GM23338 (cell line): ENCODE measurements at regions not wholly inside any gene's neighbourhood (a gene's known extent, or its start where the extent isn't known, plus 50 kb on each side); places are given as distances from the start of the nearest gene placed in this dataset.

Experiments
- ATAC-seq: fragments of 200-7000 bp; cut with Tn5 transposase; 3 replicates; pipeline ENCODE4 v1.9.1; 2020
- DNase-seq: peaks from one replicate; pipeline ENCODE4 v3.0.0-alpha.2; 2015; ENCODE audit warnings: low spot score
- H2AFZ ChIP-seq: fragments of 200-600 bp; sonication (generic); 2 replicates; pipeline ENCODE4 v1.8.0; 2016; ENCODE audit warnings: antibody characterized with exemption, mild to moderate bottlenecking, moderate library complexity
- H3F3A ChIP-seq: fragments of 200-600 bp; sonication (generic); replicated peaks from 2 replicates; pipeline ENCODE4 v1.8.0; 2017; ENCODE audit warnings: antibody characterized with exemption, mixed run types, low read depth
- H3K27ac ChIP-seq: fragments of 200-600 bp; sonication (generic); 2 replicates; pipeline ENCODE4 v1.6.1; 2016; ENCODE audit warnings: low read depth
- H3K27me3 ChIP-seq: fragments of 200-600 bp; sonication (generic); 2 replicates; pipeline ENCODE4 v1.8.0; 2016; ENCODE audit warnings: mild to moderate bottlenecking, mixed run types, moderate library complexity; ENCODE audit not compliant: insufficient read depth
- H3K36me3 ChIP-seq: fragments of 200-600 bp; sonication (generic); 2 replicates; pipeline ENCODE4 v1.8.0; 2016; ENCODE audit warnings: mild to moderate bottlenecking; ENCODE audit not compliant: insufficient read depth
- H3K4me1 ChIP-seq: fragments of 200-600 bp; sonication (generic); 2 replicates; pipeline ENCODE4 v1.8.0; 2016; ENCODE audit warnings: mild to moderate bottlenecking, moderate library complexity; ENCODE audit not compliant: insufficient read depth
- H3K4me2 ChIP-seq: fragments of 200-600 bp; sonication (generic); 2 replicates; pipeline ENCODE4 v1.7.1; 2017; ENCODE audit warnings: mixed run types
- H3K4me3 ChIP-seq: fragments of 200-600 bp; sonication (generic); 2 replicates; pipeline ENCODE4 v1.6.1; 2016; ENCODE audit warnings: mixed run types
- H3K79me2 ChIP-seq: fragments of 200-600 bp; sonication (generic); replicated peaks from 2 replicates; pipeline ENCODE4 v1.8.0; 2017; ENCODE audit warnings: mild to moderate bottlenecking; ENCODE audit not compliant: insufficient read depth
- H3K9me2 ChIP-seq: fragments of 200-600 bp; sonication (generic); 2 replicates; pipeline ENCODE4 v1.8.0; 2017; ENCODE audit not compliant: insufficient read depth
- H4K20me1 ChIP-seq: fragments of 200-600 bp; sonication (generic); replicated peaks from 2 replicates; pipeline ENCODE4 v1.8.0; 2017; ENCODE audit warnings: mild to moderate bottlenecking; ENCODE audit not compliant: insufficient read depth
- H3K27ac Mint-ChIP-seq: 2 replicates; pipeline ENCODE4 v1.8.0; 2020; ENCODE audit warnings: inconsistent platforms, mild to moderate bottlenecking, moderate library complexity, mixed read lengths
- H3K27me3 Mint-ChIP-seq: 3 replicates; pipeline ENCODE4 v1.8.0; 2022; ENCODE audit warnings: low read depth, mild to moderate bottlenecking, moderate library complexity, mixed read lengths, inconsistent platforms; ENCODE audit not compliant: insufficient read depth, poor library complexity
- H3K36me3 Mint-ChIP-seq: 3 replicates; pipeline ENCODE4 v1.8.0; 2021; ENCODE audit warnings: low read depth, mild to moderate bottlenecking, inconsistent platforms, moderate library complexity, mixed read lengths
- H3K4me1 Mint-ChIP-seq: 3 replicates; pipeline ENCODE4 v1.8.0; 2020; ENCODE audit warnings: mild to moderate bottlenecking, inconsistent platforms, mixed read lengths
- H3K4me3 Mint-ChIP-seq: 3 replicates; pipeline ENCODE4 v1.8.0; 2021; ENCODE audit warnings: moderate library complexity, mild to moderate bottlenecking, inconsistent platforms, mixed read lengths
- H3K9me3 Mint-ChIP-seq: 3 replicates; pipeline ENCODE4 v1.8.0; 2020; ENCODE audit warnings: moderate library complexity, mild to moderate bottlenecking, inconsistent platforms, mixed read lengths
- CREB1 ChIP-seq: fragments of 250-450 bp; sonication (Bioruptor Pico); IDR thresholded peaks from 2 replicates; pipeline ENCODE4 v1.5.0; 2020; ENCODE audit warnings: low read depth, mild to moderate bottlenecking, moderate library complexity
- CTCF ChIP-seq, 2 experiments: fragments of 200-600 bp in 1 of 2; sonication (generic) in 1 of 2; conservative IDR thresholded peaks; 2 replicates each; pipeline versions ENCODE4 v1.5.1 to v1.6.1; 2016 to 2017; ENCODE audit warnings: antibody characterized with exemption in 2 of 2, low read depth in 2 of 2, mild to moderate bottlenecking in 2 of 2, moderate library complexity in 1 of 2
- ETS1 ChIP-seq: IDR thresholded peaks from 2 replicates; pipeline ENCODE4 v1.6.1; 2016; ENCODE audit warnings: antibody characterized with exemption
- EZH2 ChIP-seq: fragments of 200-600 bp; sonication (generic); IDR thresholded peaks from one replicate; pipeline ENCODE4 v1.8.0; 2017; ENCODE audit warnings: antibody characterized with exemption, mild to moderate bottlenecking, low read depth; ENCODE audit not compliant: unreplicated experiment
- EZH2phosphoT487 ChIP-seq: fragments of 200-600 bp; sonication (generic); IDR thresholded peaks from one replicate; pipeline ENCODE4 v1.8.1; 2018; ENCODE audit warnings: antibody characterized with exemption; ENCODE audit not compliant: unreplicated experiment
- JUNB ChIP-seq: IDR thresholded peaks from one replicate; pipeline ENCODE4 v1.6.1; 2016; ENCODE audit warnings: antibody characterized with exemption; ENCODE audit not compliant: unreplicated experiment
- NANOG ChIP-seq: IDR thresholded peaks from 2 replicates; pipeline ENCODE4 v1.6.1; 2016; ENCODE audit warnings: antibody characterized with exemption, borderline replicate concordance
- POLR2AphosphoS5 ChIP-seq: IDR thresholded peaks from 2 replicates; pipeline ENCODE4 v1.6.1; 2016; ENCODE audit warnings: antibody characterized with exemption, low read depth
- REST ChIP-seq: IDR thresholded peaks from one replicate; pipeline ENCODE4 v1.6.1; 2018; ENCODE audit warnings: antibody characterized with exemption; ENCODE audit not compliant: unreplicated experiment
- STAT1 ChIP-seq: IDR thresholded peaks from one replicate; pipeline ENCODE4 v1.6.1; 2016; ENCODE audit warnings: antibody characterized with exemption; ENCODE audit not compliant: unreplicated experiment
- ZNF114 ChIP-seq: fragments of 250-450 bp; sonication (Bioruptor Pico); IDR thresholded peaks from 2 replicates; pipeline ENCODE4 v1.5.0; 2020; ENCODE audit warnings: mild to moderate bottlenecking, moderate library complexity
- ZNF331 ChIP-seq: fragments of 250-450 bp; sonication (Bioruptor Pico); IDR thresholded peaks from 2 replicates; pipeline ENCODE4 v1.5.0; 2020; ENCODE audit warnings: low read depth, mild to moderate bottlenecking, moderate library complexity
- ZNF462 ChIP-seq: fragments of 250-450 bp; sonication (Bioruptor Pico); IDR thresholded peaks from 2 replicates; pipeline ENCODE4 v1.5.0; 2020; ENCODE audit warnings: mild to moderate bottlenecking, moderate library complexity

GRCh38 chr12:89073027-89073398, 279.3 kb downstream of the DUSP6 start:
- no peaks in the 10 kb centered on the region for H3K36me3 Mint-ChIP-seq
- no peak overlapping the region for H3K27ac ChIP-seq
- H3F3A ChIP-seq: no peaks in the 10 kb centered on the region
- no peaks in the 10 kb centered on the region for H4K20me1 ChIP-seq
- H3K9me2 ChIP-seq: no peaks in the 10 kb centered on the region
- H2AFZ ChIP-seq: peak overlapping the region; percentile 9; the same call in 1 of the 2 replicates
- H3K4me3 Mint-ChIP-seq: no peak overlapping the region
- H3K4me3 ChIP-seq: no peak overlapping the region
- no peak for ATAC-seq
- peaks cover 28% of the 10 kb centered on the region for H3K4me1 Mint-ChIP-seq
- H3K4me2 ChIP-seq: 0 out of 2 replicates have a peak overlapping the region, but pooled peaks have one; percentile 21
- no peaks in the 10 kb centered on the region for H3K36me3 ChIP-seq
- no peaks in the 10 kb centered on the region for H3K9me3 Mint-ChIP-seq
- H3K79me2 ChIP-seq: no peaks in the 10 kb centered on the region
- H3K27ac Mint-ChIP-seq: peak overlapping the region; percentile 5; the same call in 1 of the 2 replicates
- H3K27me3 Mint-ChIP-seq: no peaks in the 10 kb centered on the region
- TF ChIP-seq EZH2phosphoT487 (no peak), EZH2 (no peak), ZNF114 (CRISPR knock-in tag) (no peak), CREB1 (CRISPR knock-in tag) (no peak), JUNB (no peak), ZNF462 (no peak), REST (no peak), ZNF331 (no peak), ETS1 (no peak), STAT1 (no peak), POLR2AphosphoS5 (no peak), CTCF (conservative IDR thresholded peaks at IDR 0.05; ENCODE audit: low read depth in 2 of 2) (no peak), NANOG (no peak)
- no peaks in the 10 kb centered on the region for H3K27me3 ChIP-seq
- peaks cover 27% of the 10 kb centered on the region; the same call in 1 of the 2 replicates for H3K4me1 ChIP-seq
- no peak for DNase-seq
